HG03108 (cell line): ENCODE measurements at regions not wholly inside any gene's neighbourhood (a gene's known extent, or its start where the extent isn't known, plus 50 kb on each side); places are given as distances from the start of the nearest gene placed in this dataset.
"Not testable (repeated sequence)": the region's sequence is repeated elsewhere in the genome, so short reads cannot be mapped to it uniquely, and the experiment has no call there.

Experiments
- ATAC-seq: cut with Tn5 transposase; IDR thresholded peaks from one replicate; pipeline ENCODE4 v1.9.1; 2021; ENCODE audit warnings: moderate library complexity; ENCODE audit not compliant: unreplicated experiment

DNA sequence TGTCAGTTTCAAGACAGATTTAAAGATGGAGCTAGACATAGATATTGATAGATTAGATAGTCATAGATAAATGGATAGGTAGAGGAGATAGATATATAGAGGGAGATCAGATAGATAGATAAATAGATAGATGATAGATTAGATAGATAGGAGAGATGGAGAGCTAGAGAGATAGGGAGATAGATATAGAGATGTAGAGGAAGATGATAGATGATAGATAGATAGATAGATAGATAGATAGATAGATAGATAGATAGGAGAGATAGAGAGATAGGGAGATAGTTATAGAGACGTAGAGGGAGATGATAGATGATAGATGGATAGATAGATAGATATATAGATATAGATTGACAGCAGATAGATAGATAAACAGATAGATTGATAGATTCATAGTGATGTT, 1038.8 kb upstream of the AUTS2 start:
- no peak for ATAC-seq

DNA sequence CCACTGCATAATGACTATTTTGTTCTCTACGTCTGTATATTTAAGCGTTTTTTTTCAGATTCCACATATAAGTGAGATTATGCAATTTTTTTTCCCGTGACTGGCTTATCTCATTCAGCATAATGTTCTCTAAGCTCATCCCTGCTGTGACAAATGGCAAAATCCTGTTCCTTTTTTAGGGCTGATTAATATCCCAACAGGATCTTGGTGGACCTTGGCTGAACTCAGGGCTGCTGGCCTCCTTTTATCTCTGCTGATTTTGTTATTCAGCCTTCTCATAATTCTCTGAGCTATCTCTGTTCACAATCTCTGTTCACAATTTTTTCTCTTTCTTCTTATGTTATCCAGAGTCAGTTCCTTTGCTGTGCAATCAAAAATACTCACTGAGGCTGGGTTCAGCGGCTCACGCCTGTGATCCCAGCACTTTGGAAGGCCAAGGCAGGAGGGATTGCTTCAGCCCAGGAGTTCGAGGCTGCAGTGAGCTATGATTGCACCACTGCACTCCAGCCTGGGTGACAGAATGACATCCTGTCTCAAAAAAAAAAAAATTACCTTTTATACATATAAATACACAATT, 1035.9 kb upstream of the AUTS2 start:
- no peak for ATAC-seq

DNA sequence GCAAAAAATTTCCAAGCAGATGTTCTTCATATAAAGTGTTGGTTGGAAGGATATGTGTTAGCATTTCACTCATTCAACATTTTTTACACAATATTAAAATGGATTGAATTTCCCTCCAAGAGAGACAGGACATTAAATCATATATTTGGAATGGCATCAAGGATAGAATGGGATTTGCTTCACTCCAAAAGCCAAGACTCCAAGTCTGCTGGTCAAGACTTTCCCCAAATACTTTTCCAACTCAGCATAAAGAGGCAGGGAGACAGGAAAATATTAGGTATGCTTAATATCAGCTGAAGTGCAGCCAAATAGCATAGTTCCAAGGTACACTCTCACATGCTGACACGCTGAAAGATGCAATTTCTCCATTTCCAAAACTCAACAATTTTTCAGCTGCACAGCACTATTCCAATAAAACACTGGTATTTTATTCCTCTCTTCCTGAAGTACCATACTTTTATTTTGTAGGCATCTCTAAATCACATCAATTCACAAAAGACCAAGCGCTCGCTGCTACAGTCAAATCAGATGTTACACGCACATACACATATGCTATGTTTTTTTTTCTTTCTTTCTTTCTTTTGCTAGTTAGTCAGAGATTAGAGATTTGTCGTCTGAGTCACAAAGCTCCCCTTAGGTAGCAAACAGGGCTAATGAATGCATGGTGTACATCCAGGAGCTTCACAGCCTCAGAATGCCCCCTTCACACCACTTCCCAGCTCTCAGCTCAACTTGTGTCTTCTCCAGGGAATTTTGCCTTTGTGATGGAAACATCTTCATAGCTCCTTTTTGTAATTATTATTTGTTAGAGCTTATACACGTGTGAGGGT, 1033.8 kb upstream of the AUTS2 start:
- no peak for ATAC-seq

DNA sequence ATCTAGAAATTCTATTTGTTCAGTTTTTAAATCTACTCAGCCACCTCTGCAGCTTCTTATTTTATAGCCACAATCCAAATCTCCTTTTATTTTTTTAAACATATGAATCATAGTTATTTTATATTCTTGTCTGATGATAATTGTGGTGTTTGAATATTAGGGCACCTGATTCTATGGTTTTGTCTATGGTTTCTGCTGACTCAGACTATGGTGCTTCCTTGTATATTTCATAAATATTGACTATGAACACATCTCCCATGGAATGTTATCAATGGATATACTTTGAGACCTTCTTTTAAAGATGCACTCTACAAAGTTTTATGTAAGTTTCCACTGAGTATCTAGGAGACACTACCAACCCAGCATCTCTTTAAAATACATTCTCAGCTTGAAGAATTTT, 1027.0 kb upstream of the AUTS2 start:
- ATAC-seq, result no peak

DNA sequence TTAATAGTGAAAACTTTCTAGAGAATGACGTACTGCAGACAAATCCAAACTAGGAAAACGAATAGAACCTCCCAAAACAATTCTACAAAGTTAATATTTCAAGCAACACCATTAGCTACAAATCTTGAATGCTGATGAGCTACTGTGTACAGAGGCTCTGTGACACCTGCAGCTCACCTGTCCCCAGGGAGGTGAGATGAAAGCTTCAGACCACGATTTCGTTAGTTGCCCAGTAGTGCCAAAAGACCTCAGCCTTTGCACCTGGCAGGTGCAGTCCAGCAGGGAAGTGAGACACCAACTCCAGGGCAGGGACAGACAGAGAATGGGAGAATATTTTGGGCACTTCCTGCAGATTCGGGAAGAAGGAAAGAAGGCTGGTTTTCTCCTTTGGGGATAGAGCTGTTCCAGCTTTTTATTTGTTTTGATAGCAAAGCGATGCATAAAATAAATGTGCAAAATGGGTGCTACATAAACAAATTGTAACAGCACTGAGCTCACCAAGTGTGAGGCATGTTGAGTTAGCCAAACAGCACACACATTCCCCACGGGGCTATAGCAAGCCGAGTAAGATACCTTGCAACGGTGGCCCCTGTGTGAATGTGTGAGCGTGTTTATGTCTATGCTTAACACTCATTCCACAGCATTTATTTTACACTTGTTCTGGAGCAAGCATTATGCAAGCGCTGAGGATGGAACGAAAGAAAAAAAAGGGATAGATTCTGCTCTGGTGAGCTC, 1024.8 kb upstream of the AUTS2 start:
- no peak for ATAC-seq

DNA sequence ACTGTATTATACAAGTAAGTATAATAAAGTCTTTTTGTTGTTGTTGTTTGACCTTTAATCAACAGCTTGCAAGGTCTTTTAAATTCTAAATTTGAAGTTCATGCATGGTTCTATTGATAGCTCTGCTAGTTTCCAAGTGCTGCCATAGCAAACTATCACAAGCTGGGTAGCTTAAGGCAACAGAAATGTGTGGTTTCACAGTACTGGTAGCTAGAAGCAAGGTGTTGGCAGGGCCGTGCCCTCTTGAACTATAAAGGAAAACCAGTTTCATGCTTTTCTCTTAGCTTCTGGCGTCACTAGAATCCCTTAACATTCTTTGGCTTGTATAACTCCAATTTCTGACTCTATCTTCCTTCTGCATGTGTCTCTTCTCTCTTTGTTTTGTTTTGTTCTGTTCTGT, 1021.9 kb upstream of the AUTS2 start:
- ATAC-seq, result no peak

DNA sequence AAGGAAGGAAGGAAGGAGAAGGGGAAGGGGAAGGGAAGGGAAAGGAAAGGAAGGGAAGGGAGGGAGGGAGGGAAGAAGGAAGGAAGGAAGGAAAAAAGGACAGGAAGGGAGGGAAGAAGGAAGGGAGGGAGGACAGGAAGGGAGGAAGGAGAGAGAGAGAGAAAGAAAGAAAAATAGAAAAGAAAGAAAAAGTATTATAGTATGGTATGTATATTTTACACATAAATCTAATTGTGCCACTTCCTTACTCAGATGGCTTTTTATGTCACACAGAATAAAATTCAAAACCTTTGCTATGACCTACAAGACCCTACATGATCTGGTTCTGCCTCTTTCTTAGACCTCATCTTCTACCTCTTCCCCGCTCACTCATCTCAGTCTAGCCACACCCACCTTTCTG, 1016.9 kb upstream of the AUTS2 start:
- ATAC-seq, result no peak

DNA sequence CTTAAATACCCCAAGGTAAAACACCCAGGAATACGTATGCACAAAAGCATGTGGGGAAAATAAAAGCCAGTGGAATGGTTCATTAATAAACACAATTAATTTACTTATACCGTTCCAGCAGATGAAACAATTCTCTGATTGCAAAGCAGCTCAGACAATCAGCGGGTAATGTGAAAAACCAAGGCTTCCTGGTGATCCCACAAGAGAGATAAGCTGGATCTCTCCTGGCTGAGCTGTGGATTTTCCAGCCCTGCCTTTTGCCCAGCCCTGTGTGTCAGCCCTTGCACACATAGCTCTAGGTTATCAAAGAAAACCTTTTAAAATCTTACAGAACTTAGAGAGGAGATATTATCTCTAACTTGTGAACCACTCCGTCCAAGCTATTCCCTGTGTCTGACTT, 1010.7 kb upstream of the AUTS2 start:
- no peak for ATAC-seq

DNA sequence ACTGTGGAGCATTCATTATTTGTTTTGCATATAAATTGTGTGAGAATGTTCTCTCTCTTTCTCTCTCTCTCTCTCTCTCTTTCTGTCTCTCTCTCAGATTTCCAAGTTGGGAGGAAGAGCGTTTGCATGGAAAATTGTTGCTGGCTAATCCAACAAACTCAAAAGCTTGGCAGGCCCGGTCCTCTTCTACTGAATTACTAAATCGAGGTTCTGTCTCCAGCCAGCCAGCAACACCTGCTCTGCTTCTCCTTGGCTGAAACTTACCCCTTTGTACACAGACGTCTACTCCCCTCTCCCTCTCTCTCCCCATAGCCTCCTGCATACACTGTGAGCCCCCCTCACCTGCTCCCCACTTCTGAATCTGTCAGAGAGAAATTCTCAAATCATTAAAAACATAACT, 996.4 kb upstream of the AUTS2 start:
- no peak for ATAC-seq

DNA sequence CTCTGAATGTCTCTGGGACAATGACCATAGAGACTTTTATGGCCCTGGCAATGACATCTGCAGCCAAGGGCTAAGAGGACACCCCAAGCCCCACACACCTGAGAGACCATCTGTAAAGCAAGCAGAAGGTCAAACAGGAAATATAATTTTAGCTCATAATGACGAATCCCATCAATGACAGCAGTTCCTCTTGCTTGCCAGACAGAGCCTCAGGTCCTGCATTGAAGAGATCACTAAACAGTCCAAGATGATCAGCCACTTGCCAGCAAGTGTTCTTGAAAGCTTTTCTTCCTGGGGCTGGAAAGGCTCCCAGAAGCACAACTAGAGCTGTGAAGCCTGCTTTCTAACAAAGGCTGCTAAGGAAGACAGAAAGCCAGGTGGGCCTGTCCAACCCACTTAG, 993.7 kb upstream of the AUTS2 start:
- ATAC-seq, result no peak

DNA sequence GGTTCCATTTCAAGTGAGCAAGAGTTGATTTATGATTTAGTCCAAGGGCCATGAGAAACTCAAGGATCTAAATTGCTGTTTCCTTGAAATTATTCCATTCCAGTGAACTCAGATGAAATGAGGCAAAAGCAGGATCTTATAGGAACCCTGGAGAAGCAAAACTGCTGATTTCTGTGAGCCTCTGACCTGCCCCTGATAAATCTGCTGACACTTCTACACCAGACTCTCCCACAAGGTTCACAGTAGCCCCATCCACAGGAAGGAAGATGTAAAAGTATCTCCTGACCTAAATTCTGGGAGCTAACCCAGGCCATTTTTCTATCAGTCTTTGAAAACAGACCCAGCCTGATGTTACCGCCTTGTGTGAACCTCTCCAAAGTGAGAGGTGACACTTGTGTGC, 987.6 kb upstream of the AUTS2 start:
- no peak for ATAC-seq

DNA sequence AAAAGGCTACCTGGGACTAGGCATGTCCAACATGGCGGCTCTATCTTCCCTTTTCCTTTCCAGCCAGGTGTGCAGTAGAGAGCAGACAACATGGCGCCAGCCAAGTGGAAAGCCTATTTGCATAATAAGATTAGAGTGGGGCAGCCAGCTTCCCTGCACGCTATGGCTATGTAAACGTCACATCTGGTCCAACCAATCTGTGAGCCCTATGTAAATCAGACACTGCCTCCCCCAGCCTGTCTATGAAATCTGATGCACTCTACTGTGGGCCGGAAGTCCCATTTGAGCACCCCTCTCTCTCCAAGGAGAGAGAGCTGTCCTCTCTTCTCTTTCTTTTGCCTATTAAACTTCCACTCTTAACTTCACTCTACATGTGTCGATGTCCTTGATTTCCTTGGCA, 984.9 kb upstream of the AUTS2 start:
- no peak for ATAC-seq

DNA sequence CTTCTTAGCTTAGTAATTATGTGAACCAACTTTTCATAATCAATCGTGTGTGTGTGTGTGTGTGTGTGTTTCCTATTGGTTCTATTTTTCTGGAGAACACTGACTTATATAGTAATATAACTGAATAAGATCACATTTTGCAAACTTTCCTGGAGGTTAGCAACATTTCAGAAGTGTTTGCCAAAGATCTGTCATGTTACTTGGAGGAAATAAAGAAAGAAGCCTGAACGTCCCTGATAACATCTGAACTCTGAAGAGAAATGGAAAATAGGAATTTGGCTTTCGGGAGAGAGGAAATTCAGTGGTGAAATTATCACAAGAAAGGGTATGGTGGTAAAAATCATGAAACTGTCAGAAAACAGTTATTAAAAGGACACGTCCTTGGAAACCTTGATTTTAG, 984.4 kb upstream of the AUTS2 start:
- no peak for ATAC-seq

DNA sequence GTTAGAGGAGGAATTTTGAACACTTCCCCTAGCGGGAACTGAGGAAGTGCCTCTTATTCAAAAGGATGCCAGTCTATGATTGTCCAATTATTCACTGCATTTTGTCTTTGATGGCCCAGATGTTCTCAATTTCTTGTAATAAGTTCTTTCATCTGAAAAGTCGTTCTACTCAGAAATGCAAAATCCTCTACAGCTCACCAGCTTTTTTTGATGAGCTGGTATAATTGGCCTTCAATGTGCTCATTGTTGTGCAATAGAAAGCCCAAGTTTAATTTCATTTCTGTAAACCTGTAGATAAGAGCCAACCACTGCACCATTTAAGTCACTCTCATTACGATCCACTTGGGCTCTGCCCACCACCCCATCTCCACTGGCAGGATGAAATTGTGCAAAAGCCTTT, 978.7 kb upstream of the AUTS2 start:
- no peak for ATAC-seq

DNA sequence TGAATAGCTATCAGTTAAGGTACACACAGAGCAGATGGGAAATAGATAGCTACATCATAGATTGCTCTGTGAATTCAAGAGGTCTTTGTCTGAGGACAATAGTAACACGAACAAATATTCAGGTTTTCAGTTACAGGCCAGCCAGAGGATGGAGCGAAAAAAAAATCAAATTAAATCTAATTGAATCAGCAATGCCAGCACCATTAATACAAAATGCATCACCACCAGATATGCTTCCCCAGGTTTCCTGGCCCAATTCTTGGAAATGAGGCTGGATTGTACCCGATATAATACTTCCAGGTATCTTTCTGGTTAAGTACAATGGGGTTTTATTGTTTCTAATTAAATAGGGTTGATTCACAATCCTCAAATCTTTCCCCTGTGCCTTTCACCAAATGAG, 975.8 kb upstream of the AUTS2 start:
- no peak for ATAC-seq

DNA sequence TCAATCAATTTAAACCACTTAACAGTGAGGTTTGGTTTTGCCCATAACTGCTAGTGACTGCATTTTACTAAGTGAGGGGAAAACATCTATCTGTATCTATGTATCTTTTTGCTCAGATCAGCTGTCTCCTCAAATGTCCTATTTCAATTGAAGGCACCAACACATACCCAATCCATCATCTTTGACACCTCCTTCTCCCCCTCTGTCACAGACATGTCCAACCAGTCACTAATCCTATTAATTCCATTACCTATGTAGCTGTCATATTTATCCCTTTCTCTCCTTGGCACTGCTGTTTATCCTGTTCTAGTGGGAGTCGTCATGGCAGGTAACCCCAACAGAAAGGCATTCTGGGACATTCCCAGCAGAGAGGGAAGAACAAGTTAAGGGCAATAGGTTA, 975.2 kb upstream of the AUTS2 start:
- ATAC-seq, result no peak

DNA sequence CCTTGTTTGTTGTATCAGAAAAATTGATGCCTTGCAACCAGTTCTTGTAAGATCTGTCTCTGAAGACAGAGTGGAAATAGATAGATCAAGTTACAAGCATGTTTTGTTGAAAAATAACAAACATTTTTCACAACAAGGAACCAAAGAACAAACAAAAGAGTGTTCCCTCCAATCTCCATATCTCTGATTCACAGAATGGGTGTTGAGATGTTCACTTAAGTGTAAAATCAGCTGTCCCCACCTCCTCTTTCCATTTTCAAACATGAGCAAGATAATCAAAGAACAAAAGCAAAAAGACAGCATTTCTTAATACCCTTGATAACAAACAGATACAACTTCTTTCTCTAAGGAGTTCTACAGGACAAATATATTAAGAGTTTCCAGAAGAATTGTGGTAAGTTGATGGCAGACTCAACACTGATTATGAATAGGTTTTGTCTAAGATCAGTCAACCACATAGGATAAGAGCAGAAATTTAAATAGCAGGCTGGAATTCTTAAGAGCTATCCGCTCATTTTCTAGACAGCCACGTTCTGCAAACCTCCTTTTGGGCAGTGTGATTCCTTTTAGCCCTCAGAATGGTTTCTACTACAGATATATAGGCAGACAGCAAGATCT, 970.9 kb upstream of the AUTS2 start:
- no peak for ATAC-seq

DNA sequence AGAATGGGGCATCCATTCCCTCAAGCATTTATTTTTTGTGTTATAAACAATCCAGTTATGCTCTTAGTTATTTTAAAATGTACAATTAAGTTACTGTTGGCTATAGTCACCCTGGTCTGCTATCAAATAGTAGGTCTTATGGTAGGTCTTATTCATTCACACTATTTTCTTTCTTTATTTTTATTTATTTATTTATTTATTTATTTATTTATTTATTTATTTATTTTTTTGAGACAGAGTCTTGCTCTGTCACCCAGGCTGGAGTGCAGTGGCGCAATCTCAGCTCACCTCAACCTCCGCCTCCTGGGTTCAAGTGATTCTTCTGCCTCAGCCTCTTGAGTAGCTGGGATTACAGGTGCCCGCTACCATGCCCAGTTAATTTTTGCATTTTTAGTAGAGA, 967.4 kb upstream of the AUTS2 start:
- not testable (repeated sequence) for ATAC-seq

DNA sequence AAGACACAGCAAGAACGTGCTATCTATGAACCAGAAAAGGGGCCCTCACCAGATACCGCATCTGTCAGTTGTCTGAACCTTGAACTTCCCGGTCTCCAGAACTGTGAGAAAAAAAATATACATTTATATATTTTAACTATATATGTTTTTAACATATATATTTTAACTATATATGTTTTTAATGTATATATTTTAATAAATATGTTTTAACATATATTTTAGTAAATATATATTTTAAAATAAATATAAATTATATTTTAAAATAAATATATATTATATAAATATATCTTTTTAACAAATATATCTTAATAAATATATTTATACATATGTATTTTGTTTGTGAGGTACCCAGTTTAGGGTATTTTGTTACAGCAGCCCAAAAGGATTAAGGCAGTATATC, 958.2 kb upstream of the AUTS2 start:
- no peak for ATAC-seq

DNA sequence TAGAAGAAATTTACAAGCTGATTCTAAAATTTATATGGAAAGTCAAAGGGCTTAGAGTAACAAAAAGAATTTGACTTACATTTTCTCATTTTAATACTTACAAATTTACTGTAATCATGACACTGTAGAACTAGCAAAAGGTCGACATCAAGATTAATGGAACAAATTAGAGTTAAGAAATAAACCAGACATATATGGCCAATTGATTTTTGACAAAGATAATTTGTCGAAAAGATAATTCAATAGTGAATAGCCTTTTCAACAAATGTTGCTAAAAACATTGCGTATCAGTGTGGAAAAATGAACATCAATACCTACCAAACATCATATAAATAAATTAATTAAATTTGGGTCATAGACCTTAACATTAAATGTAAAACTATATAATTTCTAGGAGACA, 955.5 kb upstream of the AUTS2 start:
- ATAC-seq, result no peak

DNA sequence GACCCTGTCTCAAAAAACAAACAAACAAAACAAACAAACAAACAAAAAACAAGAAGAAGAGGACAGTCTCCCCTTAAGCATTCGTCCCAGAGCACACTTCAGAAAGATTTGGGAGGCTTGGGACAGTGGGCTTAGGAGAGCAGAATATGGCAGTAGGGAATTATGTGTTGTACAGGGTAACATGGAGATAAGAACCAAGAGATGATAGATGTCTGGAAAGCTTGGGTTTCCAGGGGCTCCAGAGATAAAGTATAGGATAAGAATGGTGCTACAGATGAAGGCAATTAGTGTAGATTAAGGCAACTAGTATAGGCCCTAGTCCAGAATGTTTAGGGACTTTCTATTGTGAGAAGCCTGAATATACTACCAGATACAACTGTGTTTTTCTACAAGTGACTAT, 934.9 kb upstream of the AUTS2 start:
- ATAC-seq, result no peak

DNA sequence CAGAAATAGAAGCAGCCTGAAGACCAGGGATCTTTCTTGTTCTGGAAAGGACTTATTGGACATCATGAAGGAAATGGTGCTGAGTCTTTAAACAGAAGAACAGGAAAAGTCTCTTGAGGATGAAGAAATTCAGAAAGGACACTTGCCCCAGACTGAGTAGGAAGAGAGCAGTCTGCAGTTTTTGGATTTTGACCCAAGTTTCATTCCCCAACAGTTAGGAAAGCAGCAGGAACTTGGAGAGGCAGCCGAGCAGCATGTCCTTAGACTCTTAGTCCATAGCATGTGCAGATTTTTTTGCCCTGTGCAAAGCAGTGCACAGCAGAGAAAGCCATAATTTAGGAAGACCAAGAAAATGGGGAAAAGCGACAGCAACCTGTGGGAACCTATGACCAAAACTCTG, 927.2 kb upstream of the AUTS2 start:
- no peak for ATAC-seq
